Fibroblast of pulmonary artery (primary cell): ENCODE measurements at regions not wholly inside any gene's neighbourhood (a gene's known extent, or its start where the extent isn't known, plus 50 kb on each side); places are given as distances from the start of the nearest gene placed in this dataset.

Source experiments
- DNase-seq: peaks from one replicate; pipeline ENCODE4 v3.0.0-alpha.2; 2010; ENCODE audit warnings: low read depth
- H3K4me3 ChIP-seq: replicated peaks from 2 replicates; pipeline ENCODE4 v1.5.1; 2011; ENCODE audit warnings: low read depth, mild to moderate bottlenecking, control low read depth, low read length, moderate library complexity
- TF ChIP-seq, protein P1 (sequence below): IDR thresholded peaks from 2 replicates; pipeline ENCODE4 v1.5.1; 2011; ENCODE audit warnings: mild to moderate bottlenecking, control low read depth, low read length, inconsistent platforms; ENCODE audit errors: missing control alignments

DNA sequence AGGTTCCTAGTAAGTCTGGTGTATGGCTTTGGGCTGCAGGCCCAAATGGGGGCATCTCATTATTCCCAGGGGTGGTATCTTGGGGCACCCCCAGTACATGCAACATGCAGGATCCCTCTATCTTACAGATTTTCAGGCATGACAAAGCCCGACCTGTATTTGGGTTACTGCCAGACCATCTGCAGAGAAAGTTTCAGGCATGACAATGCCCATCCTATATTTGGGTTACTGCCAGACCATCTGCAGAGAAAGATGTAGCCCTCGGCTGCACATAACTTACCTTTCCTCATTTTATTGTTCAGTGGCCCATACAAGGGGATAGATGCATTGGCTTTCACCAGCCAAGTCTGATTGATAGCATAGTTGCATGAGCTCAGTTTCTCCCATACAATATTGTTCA lies 112.2 kb upstream of the RAB18 start:
- TF ChIP-seq, protein P1, sequence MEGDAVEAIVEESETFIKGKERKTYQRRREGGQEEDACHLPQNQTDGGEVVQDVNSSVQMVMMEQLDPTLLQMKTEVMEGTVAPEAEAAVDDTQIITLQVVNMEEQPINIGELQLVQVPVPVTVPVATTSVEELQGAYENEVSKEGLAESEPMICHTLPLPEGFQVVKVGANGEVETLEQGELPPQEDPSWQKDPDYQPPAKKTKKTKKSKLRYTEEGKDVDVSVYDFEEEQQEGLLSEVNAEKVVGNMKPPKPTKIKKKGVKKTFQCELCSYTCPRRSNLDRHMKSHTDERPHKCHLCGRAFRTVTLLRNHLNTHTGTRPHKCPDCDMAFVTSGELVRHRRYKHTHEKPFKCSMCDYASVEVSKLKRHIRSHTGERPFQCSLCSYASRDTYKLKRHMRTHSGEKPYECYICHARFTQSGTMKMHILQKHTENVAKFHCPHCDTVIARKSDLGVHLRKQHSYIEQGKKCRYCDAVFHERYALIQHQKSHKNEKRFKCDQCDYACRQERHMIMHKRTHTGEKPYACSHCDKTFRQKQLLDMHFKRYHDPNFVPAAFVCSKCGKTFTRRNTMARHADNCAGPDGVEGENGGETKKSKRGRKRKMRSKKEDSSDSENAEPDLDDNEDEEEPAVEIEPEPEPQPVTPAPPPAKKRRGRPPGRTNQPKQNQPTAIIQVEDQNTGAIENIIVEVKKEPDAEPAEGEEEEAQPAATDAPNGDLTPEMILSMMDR = no peak
- H3K4me3 ChIP-seq = no peak overlapping the region
- no peak for DNase-seq

DNA sequence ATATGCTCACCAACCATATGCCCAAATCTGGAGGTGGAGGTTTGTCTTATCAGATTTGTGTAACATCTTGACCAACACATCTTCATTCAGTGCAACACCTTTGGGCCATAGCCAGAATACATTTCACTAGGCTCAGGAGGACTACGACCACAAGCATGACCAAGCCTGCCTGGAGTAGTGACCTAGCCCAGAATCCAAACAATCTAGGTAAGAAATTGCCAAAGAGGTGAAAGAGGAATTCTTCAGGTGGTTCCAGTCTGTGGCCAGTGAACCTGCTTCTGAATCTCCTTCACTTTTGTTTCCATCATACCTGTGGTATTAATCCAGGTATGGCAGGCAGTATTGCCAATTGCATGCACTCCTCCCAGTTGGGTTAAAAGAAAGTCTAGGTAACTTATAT lies 112.8 kb upstream of the RAB18 start:
- no peak overlapping the region for H3K4me3 ChIP-seq
- no peak for DNase-seq

DNA sequence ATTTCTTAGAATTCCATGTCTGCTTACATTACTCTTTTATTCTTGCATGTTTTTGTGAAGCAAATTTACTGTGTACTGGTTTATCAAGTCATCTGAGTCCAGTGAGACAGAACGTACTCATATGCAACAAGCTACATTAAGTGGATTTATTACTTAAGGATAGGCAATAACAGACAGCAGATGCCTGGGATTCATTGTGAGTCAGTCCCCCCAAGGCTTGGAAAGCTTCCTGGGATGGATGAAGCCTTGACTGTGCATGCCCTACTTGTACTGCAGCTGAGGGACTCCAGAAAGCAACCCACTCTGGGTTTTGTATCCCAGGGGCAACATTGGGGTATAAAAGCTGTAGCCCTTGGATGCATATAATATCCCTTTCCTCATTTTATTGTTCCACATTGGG lies 113.4 kb upstream of the RAB18 start:
- TF ChIP-seq, protein P1 = no peak
- no peak for DNase-seq
- H3K4me3 ChIP-seq = no peak overlapping the region

More for the DNA sequence above, 112.8 kb upstream of the RAB18 start:
- TF ChIP-seq, protein P1 = no peak

DNA sequence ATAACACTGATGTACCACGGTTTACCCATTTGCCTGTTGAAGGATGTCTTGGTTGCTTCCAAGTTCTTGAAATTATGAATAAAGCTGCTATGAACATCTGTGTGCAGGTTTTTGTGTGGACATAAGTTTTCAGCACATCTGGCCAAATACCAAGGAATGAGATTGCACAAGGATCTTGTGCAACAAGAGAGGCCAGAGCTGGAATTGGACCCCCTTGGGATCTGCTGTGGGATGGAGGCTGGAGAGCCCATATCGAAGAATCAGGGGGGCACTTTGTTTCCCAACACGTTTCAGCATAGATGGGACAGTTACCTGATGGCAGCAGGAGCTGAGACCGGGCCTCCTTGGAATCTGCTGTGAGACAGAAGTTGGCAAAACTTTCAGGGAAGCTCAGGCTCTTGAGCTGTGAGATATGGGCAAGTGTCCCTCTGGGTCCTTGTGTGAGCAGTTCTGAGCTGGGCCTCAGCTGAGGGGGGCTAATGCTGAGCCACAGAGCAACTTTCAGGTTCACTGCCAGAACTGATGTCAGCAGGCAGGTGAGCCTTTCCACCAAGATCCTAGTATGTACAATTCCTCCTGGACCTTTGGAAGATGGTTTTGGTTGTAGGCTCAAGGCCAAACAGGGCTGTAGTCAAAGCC lies 115.2 kb upstream of the RAB18 start:
- no peak overlapping the region for H3K4me3 ChIP-seq
- TF ChIP-seq, protein P1 = no peak
- peak; percentile 36 for DNase-seq

DNA sequence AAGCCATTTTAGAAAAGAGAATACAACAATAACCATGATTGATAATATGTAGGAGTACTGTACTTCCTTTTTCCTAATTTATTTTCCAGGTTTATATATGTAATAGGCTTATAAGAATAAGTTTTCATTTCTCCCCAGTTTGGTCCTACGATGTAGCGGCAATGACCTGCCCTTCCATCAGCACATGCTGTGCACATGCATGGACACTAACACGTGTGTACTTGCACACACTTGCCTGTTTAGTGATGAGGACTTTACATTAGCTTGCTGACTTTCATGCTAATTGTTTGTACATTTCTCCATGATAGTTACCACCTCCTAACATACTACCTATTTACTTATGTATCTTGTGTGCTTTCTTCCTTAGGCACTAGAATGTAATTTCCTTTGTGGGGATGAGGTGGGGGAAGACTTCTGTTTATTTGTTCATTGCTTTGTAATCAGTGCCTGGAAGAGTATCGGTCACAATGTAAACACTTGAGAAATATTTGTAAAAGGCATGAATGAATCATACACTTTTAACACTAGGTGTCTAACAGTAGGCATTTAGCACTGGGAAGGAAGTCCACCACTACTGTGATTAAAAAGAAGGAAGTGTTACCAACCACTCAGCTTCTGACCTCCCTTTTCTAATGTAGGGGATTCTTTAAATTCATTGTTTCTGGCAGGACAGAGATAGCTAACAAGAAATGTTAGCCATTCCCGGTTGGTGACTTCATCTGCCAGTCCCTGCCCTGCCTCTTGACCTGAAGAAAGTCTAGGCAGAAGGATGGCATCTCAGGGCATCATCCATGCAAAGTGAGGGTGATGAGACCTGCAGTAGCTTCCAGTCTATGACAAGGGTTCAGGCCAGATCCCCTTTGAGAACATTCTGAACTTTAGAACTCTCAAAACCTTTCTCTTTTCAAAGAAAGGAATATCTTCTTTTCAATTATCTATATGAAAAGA lies 120.2 kb upstream of the RAB18 start:
- TF ChIP-seq, protein P1 = no peak
- no peak for DNase-seq
- H3K4me3 ChIP-seq = no peak overlapping the region

DNA sequence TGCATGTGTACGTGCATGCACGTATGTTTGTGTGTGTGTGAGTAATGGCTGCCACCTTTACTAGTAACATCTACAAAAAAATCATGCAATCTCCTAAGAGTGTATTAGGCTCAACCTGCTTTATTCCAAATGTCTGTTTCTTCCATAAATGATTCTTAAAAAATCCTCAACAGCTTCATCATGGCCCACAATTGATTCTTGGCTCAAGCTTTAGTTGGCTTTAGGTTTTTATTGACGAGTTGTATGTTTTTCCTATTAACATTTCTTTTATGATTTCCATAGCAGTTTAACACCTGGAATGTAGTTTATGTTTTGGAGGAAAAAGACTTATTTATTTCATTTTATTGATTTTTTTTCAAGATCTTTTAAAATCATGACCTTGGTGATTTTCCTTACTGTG lies 121.9 kb upstream of the RAB18 start:
- H3K4me3 ChIP-seq = no peak overlapping the region
- DNase-seq = no peak
- TF ChIP-seq, protein P1 = no peak
